ENCODE measurements at regions not wholly inside any gene's neighbourhood (a gene's known extent, or its start where the extent isn't known, plus 50 kb on each side); places are given as distances from the start of the nearest gene placed in this dataset.

DNA sequence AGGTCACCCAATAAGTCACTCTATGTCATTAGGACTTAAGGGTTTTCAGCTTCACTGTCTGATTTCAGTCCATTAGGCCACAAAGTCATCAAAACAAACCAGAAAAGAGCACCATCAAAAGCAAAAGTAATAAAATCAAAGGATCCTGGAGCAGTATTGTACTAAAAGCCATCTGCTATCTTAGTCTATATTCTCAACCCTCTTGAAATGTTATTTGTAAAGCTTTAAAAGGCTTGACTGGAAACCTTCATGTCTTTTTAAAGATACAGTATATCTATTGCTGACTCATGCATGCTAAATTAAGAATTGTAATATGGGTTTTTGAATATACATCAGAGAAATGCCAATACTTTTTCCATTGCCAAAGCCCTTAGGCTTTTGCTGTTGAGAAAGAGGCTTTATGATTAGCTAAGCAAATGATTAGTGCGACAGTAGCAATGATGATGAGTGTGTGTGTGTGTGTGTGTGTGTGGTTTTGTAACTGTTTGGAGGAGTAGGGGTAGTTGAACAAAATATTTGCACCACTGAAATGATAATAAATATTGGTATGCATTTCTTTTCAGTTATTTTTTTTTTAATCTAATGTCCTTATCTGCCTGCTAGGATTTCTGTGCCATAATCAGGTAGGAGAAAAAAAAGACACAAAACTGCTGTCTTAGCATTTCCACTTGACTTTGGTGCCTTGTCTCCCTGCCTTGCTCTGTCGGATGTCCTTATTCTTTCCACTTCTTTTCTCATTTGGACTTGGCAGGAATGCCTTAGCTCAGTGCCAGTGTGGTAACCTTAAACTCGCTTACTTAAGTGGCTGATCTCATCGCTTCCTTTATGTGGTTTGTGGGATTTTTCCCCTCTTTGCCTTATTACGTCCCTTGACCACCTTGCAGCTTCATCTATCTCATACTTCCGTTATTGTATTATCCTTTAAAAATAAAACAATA is 119.7 kb downstream of the PCDH7 start:
- intact Hi-C loops (cut with DNase I; ENCODE audit: low total_unique reads): no loop called here
- WGBS, 2 donors: 86 to 91% methylated on average over 6 of the region's 6 CpGs
- no peak for DNase-seq
- TF ChIP-seq CTCF (IDR thresholded peaks at IDR 0.05) (no peak), POLR2A (IDR thresholded peaks at IDR 0.05) (no peak)
- no peaks in the 10 kb centered on the region for H3K36me3 ChIP-seq (ENCODE audit: low read depth, missing control alignments)
- H3K27ac ChIP-seq: no peak overlapping the region
- H3K9me3 ChIP-seq: no peaks in the 10 kb centered on the region
- no peaks in the 10 kb centered on the region for H3K4me1 ChIP-seq
- H3K27me3 ChIP-seq: no peaks in the 10 kb centered on the region
- no peak overlapping the region for H3K4me3 ChIP-seq

DNA sequence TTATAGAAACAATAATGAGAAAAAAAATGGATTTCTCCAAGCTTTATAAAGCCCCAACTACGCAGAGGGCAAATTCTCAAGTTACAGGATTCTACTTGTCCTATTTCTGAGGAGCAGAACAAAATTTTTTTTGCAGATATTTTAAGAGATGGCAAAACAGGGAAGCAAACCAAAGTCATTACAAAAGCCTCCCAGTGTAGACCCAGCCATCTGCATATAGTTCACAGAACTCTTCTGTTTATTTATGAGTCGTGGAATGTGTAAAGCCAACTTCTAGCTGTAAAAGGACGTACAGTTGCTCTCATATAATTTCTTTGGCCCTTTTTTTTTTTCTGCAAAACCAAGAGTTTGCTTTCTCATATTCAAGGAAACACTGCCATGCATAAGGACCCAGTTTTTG is 120.4 kb downstream of the PCDH7 start:
- 82 to 84% methylated on average over 3 of the region's 3 CpGs for WGBS, 2 donors

GRCh38 chr4:30842142-30842541 is 122.0 kb downstream of the PCDH7 start:
- Histone ChIP-seq H3K9me3 (no peaks in the 10 kb centered on the region), H3K36me3 (ENCODE audit: low read depth, missing control alignments) (no peaks in the 10 kb centered on the region), H3K27ac (no peak overlapping the region), H3K27me3 (no peaks in the 10 kb centered on the region), H3K4me1 (no peaks in the 10 kb centered on the region), H3K4me3 (no peak overlapping the region)
- TF ChIP-seq CTCF (IDR thresholded peaks at IDR 0.05) (no peak), POLR2A (IDR thresholded peaks at IDR 0.05) (no peak)
- WGBS, 2 donors: 91 to 92% methylated on average over 1 of the region's 1 CpG
- intact Hi-C loops (cut with DNase I; ENCODE audit: low total_unique reads): no loop called here
- DNase-seq: no peak

More for the DNA sequence above, 120.4 kb downstream of the PCDH7 start:
- TF ChIP-seq POLR2A (IDR thresholded peaks at IDR 0.05) (no peak), CTCF (IDR thresholded peaks at IDR 0.05) (no peak)
- no peaks in the 10 kb centered on the region for H3K9me3 ChIP-seq
- no peak overlapping the region for H3K27ac ChIP-seq
- H3K4me1 ChIP-seq: no peaks in the 10 kb centered on the region
- no peaks in the 10 kb centered on the region for H3K36me3 ChIP-seq (ENCODE audit: low read depth, missing control alignments)
- DNase-seq: no peak
- H3K27me3 ChIP-seq: no peaks in the 10 kb centered on the region
- intact Hi-C loops (cut with DNase I; ENCODE audit: low total_unique reads): no loop called here
- no peak overlapping the region for H3K4me3 ChIP-seq

DNA sequence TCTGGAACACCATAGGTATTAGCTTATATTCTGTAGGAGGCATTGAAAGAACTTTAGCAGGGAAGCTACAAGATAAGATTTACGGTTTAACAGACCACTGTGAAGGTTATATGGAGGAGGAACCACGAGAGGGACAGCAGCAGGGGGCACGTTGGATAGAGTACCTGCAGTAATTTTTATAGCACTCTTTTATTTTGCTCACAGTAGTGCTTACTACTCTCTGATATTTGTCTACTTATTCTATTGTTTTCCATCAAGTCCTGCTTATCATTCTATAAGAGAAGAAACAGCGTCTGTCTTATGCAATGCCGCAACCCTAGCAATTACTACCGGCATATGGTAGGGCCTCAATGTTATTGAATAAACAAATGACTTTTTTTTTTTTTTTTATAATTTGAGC is 122.5 kb downstream of the PCDH7 start:
- intact Hi-C loops (cut with DNase I; ENCODE audit: low total_unique reads): no loop called here
- DNase-seq: no peak
- TF ChIP-seq POLR2A (IDR thresholded peaks at IDR 0.05): no peak
- TF ChIP-seq CTCF (IDR thresholded peaks at IDR 0.05): no peak
- Histone ChIP-seq H3K36me3 (ENCODE audit: low read depth, missing control alignments) (no peaks in the 10 kb centered on the region), H3K9me3 (no peaks in the 10 kb centered on the region), H3K4me3 (no peak overlapping the region), H3K27me3 (no peaks in the 10 kb centered on the region), H3K4me1 (no peaks in the 10 kb centered on the region), H3K27ac (no peak overlapping the region)
- 81 to 87% methylated on average over 6 of the region's 6 CpGs for WGBS, 2 donors
